Activated B cell treated with CpG ODN at 0.5 μM for 24 hours (primary cell): ENCODE measurements at regions not wholly inside any gene's neighbourhood (a gene's known extent, or its start where the extent isn't known, plus 50 kb on each side); places are given as distances from the start of the nearest gene placed in this dataset.
"Not testable (repeated sequence)": the region's sequence is repeated elsewhere in the genome, so short reads cannot be mapped to it uniquely, and the experiment has no call there.

ENCODE experiments used
- ATAC-seq: fragments of 200-7000 bp; cut with Tn5 transposase; one replicate; pipeline ENCODE4 v1.10.0; 2021; ENCODE audit warnings: low read depth, mild to moderate bottlenecking, moderate library complexity
- CTCF ChIA-PET: fragments of 350-600 bp; sonication (Branson Sonifier 250); formaldehyde crosslinking; loops from one replicate; lab custom pipeline; 2021; ENCODE audit warnings: antibody characterized with exemption; lab: Charles Lee
- POLR2A ChIA-PET: fragments of 350-600 bp; sonication (Branson Sonifier 250); formaldehyde crosslinking; loops from one replicate; lab custom pipeline; 2021; ENCODE audit warnings: antibody characterized with exemption; lab: Charles Lee
- DNase-seq: peaks from one replicate; pipeline ENCODE4 v3.0.0; 2022
- H3K27ac Mint-ChIP-seq: one replicate; pipeline ENCODE4 v1.8.0; 2020; ENCODE audit warnings: mixed read lengths
- H3K27me3 Mint-ChIP-seq: one replicate; pipeline ENCODE4 v1.8.0; 2021; ENCODE audit warnings: mixed read lengths
- H3K36me3 Mint-ChIP-seq: one replicate; pipeline ENCODE4 v1.8.0; 2021; ENCODE audit warnings: low read depth, mixed read lengths
- H3K4me1 Mint-ChIP-seq: one replicate; pipeline ENCODE4 v1.8.0; 2021; ENCODE audit warnings: mixed read lengths
- H3K4me3 Mint-ChIP-seq: one replicate; pipeline ENCODE4 v1.8.0; 2020; ENCODE audit warnings: mild to moderate bottlenecking, mixed read lengths
- H3K9me3 Mint-ChIP-seq: one replicate; pipeline ENCODE4 v1.8.0; 2020; ENCODE audit warnings: mixed read lengths
- intact Hi-C: fragments of 100-400 bp; cut with micrococcal nuclease; formaldehyde crosslinking; loops from one replicate; pipeline ENCODE4 v1.15.1; 2024
- TF ChIP-seq, protein P1 (sequence below): fragments of 200-600 bp; IDR thresholded peaks from one replicate; pipeline ENCODE4 v1.8.0; 2022; ENCODE audit warnings: antibody characterized with exemption, mild to moderate bottlenecking

DNA sequence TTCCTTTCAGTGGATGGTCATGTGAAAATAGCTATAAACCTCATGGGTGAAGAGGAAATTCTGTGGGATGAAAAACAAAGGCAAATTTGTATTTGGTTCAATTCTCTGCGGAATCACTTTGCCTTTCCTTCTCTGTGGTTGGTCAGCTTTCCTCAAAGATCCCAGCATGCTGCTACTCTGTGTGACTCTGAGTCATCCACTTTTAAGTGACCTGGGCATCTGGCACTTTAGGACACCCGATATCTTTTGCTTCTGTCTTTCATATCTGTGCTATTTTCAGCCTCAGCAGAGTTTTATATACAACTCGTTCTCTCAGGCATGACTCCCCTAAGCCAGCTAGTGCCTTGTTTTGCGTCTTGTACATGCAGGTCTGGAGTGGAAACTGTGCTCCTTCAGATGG is 217.0 kb upstream of the PIEZO2 start:
- ChIA-PET CTCF (no interaction called here), POLR2A (no interaction called here)
- Mint-ChIP-seq H3K4me3 (no peak overlapping the region), H3K27me3 (no peaks in the 10 kb centered on the region), H3K9me3 (no peaks in the 10 kb centered on the region), H3K4me1 (no peaks in the 10 kb centered on the region), H3K27ac (no peak overlapping the region), H3K36me3 (no peaks in the 10 kb centered on the region)
- ATAC-seq (no peak), DNase-seq (no peak)
- intact Hi-C loops = no loop called here
- TF ChIP-seq, protein P1, sequence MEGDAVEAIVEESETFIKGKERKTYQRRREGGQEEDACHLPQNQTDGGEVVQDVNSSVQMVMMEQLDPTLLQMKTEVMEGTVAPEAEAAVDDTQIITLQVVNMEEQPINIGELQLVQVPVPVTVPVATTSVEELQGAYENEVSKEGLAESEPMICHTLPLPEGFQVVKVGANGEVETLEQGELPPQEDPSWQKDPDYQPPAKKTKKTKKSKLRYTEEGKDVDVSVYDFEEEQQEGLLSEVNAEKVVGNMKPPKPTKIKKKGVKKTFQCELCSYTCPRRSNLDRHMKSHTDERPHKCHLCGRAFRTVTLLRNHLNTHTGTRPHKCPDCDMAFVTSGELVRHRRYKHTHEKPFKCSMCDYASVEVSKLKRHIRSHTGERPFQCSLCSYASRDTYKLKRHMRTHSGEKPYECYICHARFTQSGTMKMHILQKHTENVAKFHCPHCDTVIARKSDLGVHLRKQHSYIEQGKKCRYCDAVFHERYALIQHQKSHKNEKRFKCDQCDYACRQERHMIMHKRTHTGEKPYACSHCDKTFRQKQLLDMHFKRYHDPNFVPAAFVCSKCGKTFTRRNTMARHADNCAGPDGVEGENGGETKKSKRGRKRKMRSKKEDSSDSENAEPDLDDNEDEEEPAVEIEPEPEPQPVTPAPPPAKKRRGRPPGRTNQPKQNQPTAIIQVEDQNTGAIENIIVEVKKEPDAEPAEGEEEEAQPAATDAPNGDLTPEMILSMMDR = no peak

DNA sequence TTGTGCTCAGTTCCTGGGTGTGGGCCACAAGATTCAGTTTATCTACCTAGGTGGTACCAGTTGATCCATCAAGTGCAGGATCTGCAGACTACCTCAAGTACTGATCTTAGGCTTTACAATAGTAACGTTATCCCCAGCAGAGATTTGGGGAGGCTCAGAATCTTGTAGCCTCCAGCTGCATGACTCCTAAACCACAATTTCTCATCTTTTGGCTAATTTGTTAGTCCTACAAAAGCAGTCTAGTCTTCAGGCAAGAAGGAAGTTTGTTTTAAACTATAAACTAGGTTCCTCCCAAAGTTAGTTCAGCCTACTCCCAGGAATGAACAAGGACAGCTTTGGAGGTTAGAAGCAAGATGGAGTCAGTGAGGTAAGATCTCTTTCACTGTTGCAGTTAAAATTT is 213.5 kb upstream of the PIEZO2 start:
- Mint-ChIP-seq H3K9me3 (no peaks in the 10 kb centered on the region), H3K4me3 (no peak overlapping the region), H3K27me3 (no peaks in the 10 kb centered on the region), H3K36me3 (no peaks in the 10 kb centered on the region), H3K27ac (no peak overlapping the region), H3K4me1 (no peaks in the 10 kb centered on the region)
- ATAC-seq (no peak), DNase-seq (no peak)
- intact Hi-C loops = no loop called here
- ChIA-PET CTCF (no interaction called here), POLR2A (no interaction called here)
- TF ChIP-seq, protein P1 = no peak

DNA sequence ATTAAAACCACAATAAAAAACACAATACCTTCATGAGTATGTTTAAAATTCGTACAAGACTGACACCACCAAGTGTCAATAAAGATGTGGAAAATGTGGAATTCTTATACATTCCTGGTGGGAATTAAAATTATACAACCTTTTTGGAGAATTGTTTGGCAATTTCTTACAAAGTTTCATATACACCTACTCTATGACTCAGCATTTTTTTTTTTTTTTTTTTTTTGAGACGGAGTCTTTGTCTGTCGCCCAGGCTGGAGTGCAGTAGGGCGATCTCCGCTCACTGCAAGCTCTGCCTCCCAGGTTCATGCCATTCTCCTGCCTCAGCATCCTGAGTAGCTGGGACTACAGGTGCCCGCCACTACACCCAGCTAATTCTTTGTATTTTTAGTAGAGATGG is 212.5 kb upstream of the PIEZO2 start:
- DNase-seq, POLR2A ChIA-PET, ATAC-seq, H3K4me1 Mint-ChIP-seq, H3K27ac Mint-ChIP-seq, H3K4me3 Mint-ChIP-seq, H3K27me3 Mint-ChIP-seq, CTCF ChIA-PET, H3K9me3 Mint-ChIP-seq, H3K36me3 Mint-ChIP-seq, intact Hi-C loops: not testable (repeated sequence)

DNA sequence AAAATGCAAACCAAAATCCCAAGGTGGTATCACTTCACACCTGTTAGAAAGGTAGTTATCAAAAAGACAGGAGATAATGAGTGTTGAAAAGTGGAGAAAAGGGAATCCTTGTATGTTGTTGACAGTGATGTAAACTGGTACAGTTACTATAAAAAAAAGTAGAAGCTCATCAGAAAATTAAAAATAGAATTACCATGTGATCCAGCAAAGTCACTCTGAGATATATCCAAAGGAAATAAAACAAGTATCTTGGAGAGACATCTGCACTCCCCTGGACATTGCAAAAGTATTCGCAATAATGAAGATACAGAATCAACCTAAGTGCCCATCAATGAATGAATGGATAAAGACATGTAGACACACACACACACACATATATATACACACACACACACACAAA is 208.3 kb upstream of the PIEZO2 start:
- H3K36me3 Mint-ChIP-seq = no peaks in the 10 kb centered on the region

DNA sequence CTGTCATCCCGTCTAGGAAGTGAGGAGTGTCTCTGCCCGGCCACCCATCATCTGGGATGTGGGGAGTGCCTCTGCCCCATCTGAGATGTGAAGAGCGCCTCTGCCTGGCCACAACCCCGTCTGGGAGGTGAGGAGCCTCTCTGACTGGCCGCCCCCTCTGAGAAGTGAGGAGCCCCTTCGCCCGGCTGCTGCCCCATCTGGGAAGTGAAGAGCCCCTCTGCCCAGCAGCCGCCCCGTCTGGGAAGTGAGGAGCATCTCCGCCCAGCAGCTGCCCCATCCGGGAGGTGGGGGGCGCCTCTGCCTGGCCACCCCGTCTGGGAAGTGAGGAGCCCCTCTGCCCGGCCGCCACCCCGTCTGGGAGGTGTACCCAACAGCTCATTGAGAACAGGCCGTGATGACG is 195.2 kb upstream of the PIEZO2 start:
- H3K27ac Mint-ChIP-seq, H3K4me1 Mint-ChIP-seq, H3K27me3 Mint-ChIP-seq, intact Hi-C loops, CTCF ChIA-PET, DNase-seq, POLR2A ChIA-PET, H3K4me3 Mint-ChIP-seq, ATAC-seq, H3K36me3 Mint-ChIP-seq: not testable (repeated sequence)
- peaks cover 27% of the 10 kb centered on the region for H3K9me3 Mint-ChIP-seq

More for the DNA sequence above, 208.3 kb upstream of the PIEZO2 start:
- ChIA-PET CTCF (no interaction called here), POLR2A (no interaction called here)
- Mint-ChIP-seq H3K9me3 (no peaks in the 10 kb centered on the region), H3K4me3 (no peak overlapping the region), H3K27me3 (no peaks in the 10 kb centered on the region), H3K4me1 (no peaks in the 10 kb centered on the region), H3K27ac (no peak overlapping the region)
- no peak for ATAC-seq
- TF ChIP-seq, protein P1 = no peak
- intact Hi-C loops = no loop called here
- DNase-seq = no peak

DNA sequence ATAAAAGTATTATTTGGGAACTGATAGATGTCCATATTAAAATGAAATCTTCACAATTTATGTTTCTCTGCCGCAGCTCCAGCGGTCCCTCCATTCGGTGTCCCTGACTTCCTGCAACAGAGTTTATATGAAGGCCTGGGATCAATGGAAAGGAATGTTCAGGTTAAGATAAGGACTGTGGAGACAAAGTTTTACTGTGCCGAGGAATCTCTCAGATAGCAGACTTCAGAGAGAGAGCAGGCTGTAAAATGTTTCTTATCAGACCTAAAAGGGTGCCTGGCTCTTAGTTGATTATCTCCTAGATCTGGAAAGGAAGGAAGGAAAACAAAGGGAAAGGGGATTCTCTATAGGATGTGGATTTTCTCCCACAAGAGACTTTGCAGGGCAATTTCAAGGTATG is 193.7 kb upstream of the PIEZO2 start:
- ChIA-PET CTCF (no interaction called here), POLR2A (no interaction called here)
- Mint-ChIP-seq H3K27ac (no peak overlapping the region), H3K9me3 (peaks cover 22% of the 10 kb centered on the region), H3K27me3 (no peaks in the 10 kb centered on the region), H3K36me3 (no peaks in the 10 kb centered on the region), H3K4me3 (no peak overlapping the region), H3K4me1 (no peaks in the 10 kb centered on the region)
- intact Hi-C loops = no loop called here
- no peak for ATAC-seq
- no peak for DNase-seq
- TF ChIP-seq, protein P1 = no peak

DNA sequence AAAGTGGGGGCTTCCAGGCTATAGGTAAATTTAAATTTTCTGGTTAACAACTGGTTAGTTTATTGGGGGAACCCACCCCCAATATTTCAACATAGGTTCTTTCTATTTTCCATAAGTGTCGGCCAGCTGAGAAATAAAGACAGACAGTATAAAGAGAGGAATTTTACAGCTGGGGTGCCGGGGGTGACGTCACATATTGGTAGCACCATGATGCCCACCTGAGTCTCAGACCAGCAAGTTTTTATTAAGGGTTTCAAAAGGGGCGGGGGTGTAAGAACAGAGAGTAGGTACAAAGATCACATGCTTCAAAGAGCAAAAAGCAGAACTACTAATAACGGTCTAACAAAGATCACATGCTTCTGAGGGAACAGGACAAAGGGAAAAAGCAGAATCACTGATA is 192.7 kb upstream of the PIEZO2 start:
- H3K27me3 Mint-ChIP-seq, H3K4me1 Mint-ChIP-seq, ATAC-seq, H3K27ac Mint-ChIP-seq, intact Hi-C loops, H3K36me3 Mint-ChIP-seq, CTCF ChIA-PET, DNase-seq, H3K4me3 Mint-ChIP-seq, POLR2A ChIA-PET: not testable (repeated sequence)
- peaks cover 18% of the 10 kb centered on the region for H3K9me3 Mint-ChIP-seq
